ENCODE measurements at regions not wholly inside any gene's neighbourhood (a gene's known extent, or its start where the extent isn't known, plus 50 kb on each side); places are given as distances from the start of the nearest gene placed in this dataset.
"Not testable (repeated sequence)": the region's sequence is repeated elsewhere in the genome, so short reads cannot be mapped to it uniquely, and the experiment has no call there.

DNA sequence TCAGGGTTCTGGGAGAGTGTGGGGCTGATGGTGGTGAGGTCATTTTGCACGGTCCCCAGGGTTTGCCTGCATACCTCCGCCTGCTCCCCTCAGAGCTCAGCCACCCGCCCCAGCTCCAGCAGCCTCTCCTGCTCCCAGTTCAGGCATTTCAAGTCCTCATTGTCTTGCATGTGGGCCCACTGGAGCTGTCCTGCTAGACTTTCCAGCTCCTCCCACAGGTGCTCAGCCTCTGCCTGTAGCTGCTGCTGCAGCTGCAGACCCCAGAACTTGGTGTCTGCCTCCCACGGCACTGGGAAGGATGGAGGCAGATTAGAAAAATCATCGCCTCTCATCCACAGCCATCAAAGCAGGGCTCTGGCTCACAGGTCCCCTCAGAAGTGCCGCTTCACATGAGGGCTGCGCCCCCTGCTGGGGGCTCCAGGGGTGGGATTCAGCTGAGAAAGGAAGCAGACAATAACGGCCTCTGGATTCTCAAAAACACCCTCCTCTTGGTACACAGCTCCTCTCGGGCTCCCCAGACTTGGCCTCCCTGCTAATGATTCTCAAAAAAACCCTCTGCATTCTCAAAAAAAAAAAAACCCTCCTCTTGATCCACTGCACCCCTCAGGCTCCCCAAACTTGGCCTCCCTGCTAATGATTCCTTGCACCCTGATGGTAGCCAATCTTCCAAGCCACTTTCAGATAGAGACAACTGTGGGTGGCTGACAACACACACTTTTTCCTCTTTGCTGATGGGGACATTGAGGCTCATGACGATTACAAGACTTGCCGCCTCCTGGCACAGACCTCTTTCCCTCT is 89.3 kb upstream of the C2CD4B start:
- H3K27me3 ChIP-seq (ENCODE audit: insufficient read depth, low read depth, low read length), result no peaks in the 10 kb centered on the region
- H3K4me3 ChIP-seq (ENCODE audit: low read length), result no peak overlapping the region
- no peak overlapping the region for H3K9ac ChIP-seq (ENCODE audit: low read length)
- H3K36me3 ChIP-seq (ENCODE audit: insufficient read depth, low read length), result no peaks in the 10 kb centered on the region
- no peaks in the 10 kb centered on the region for H4K20me1 ChIP-seq (ENCODE audit: insufficient read depth)
- no peaks in the 10 kb centered on the region for H3F3A ChIP-seq (ENCODE audit: insufficient read depth, low read length, poor library complexity, severe bottlenecking)
- no peak overlapping the region for H3K4me2 ChIP-seq (ENCODE audit: low read length)
- no peak overlapping the region for H3K27ac ChIP-seq (ENCODE audit: low read length)
- no peaks in the 10 kb centered on the region for H3K9me3 ChIP-seq (ENCODE audit: low read length)
- H3K9me2 ChIP-seq (ENCODE audit: insufficient read depth, low read length), result no peaks in the 10 kb centered on the region
- no peaks in the 10 kb centered on the region for H3K79me2 ChIP-seq (replicated peaks; ENCODE audit: insufficient read depth, low read length)
- H2AFZ ChIP-seq (ENCODE audit: low read depth, low read length), result no peak overlapping the region
- peak; percentile 28 for TF ChIP-seq RAD21 (conservative IDR thresholded peaks at IDR 0.05)
- no peak for TF ChIP-seq TAF1 (IDR thresholded peaks at IDR 0.05; ENCODE audit: low read depth)
- TF ChIP-seq MXI1 (conservative IDR thresholded peaks at IDR 0.05; ENCODE audit: poor library complexity, severe bottlenecking), result no peak
- TF ChIP-seq, protein P1, sequence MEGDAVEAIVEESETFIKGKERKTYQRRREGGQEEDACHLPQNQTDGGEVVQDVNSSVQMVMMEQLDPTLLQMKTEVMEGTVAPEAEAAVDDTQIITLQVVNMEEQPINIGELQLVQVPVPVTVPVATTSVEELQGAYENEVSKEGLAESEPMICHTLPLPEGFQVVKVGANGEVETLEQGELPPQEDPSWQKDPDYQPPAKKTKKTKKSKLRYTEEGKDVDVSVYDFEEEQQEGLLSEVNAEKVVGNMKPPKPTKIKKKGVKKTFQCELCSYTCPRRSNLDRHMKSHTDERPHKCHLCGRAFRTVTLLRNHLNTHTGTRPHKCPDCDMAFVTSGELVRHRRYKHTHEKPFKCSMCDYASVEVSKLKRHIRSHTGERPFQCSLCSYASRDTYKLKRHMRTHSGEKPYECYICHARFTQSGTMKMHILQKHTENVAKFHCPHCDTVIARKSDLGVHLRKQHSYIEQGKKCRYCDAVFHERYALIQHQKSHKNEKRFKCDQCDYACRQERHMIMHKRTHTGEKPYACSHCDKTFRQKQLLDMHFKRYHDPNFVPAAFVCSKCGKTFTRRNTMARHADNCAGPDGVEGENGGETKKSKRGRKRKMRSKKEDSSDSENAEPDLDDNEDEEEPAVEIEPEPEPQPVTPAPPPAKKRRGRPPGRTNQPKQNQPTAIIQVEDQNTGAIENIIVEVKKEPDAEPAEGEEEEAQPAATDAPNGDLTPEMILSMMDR (IDR thresholded peaks at IDR 0.05; ENCODE audit: poor library complexity, severe bottlenecking), result peak; percentile 41
- TF ChIP-seq EZH2 (IDR thresholded peaks at IDR 0.05; ENCODE audit: borderline replicate concordance, insufficient read depth, low read length, poor library complexity, severe bottlenecking), result no peak
- peak; percentile 25 for TF ChIP-seq SMC3 (conservative IDR thresholded peaks at IDR 0.05; ENCODE audit: poor library complexity)
- no peak for TF ChIP-seq EP300 (conservative IDR thresholded peaks at IDR 0.05; ENCODE audit: poor library complexity, severe bottlenecking)
- no peak for TF ChIP-seq POLR2AphosphoS5 (IDR thresholded peaks at IDR 0.05)

DNA sequence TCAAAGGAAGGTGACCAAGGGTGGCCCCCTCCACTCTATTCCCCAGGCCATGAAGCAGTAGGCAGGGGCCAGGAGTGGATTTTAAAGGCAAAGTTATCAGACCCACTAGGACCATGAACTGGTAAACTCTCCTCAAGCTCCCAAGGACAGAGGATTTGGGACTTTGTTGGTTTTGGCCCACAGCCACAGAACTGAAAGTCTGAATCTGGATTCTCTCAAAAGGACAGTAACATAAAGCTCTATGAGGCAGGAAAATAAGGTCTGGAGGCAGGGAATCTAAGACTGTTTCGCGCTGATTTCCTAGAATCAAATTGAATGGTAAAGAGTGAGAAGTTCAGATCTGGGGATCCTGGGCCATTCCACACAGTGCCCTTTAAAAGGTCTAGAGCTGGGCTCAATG is 91.3 kb upstream of the C2CD4B start:
- H3K27ac ChIP-seq (ENCODE audit: low read length); H4K20me1 ChIP-seq (ENCODE audit: insufficient read depth); H3K27me3 ChIP-seq (ENCODE audit: insufficient read depth, low read depth, low read length); H3K9ac ChIP-seq (ENCODE audit: low read length); H3K4me2 ChIP-seq (ENCODE audit: low read length); H3K79me2 ChIP-seq (replicated peaks; ENCODE audit: insufficient read depth, low read length); H3K9me3 ChIP-seq (ENCODE audit: low read length); H3F3A ChIP-seq (ENCODE audit: insufficient read depth, low read length, poor library complexity, severe bottlenecking); H3K4me3 ChIP-seq (ENCODE audit: low read length); H3K36me3 ChIP-seq (ENCODE audit: insufficient read depth, low read length); H2AFZ ChIP-seq (ENCODE audit: low read depth, low read length); H3K9me2 ChIP-seq (ENCODE audit: insufficient read depth, low read length): not testable (repeated sequence)

DNA sequence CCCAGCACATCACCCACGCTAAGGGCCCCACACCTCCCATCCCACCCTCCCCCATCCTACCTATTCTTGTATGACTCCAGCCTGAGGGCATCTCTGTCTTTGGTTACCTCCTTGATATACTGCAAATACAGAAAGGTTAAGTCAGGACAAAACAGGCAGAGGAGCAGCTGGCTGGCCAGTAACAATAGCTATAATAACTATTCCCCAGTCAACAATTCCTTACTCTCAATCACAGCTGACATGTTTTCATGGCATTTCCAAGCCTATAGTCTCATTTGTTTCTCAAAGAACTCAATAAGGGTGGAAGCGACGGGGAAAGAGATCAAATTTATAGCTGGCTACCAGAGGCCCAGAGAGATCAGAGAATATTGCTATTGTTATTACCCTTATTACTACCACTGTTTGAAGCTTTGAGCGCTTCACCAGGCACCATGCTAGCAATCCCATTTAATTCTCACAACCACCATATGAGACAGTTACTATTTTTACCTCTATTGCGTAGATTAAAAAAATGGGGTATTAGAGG is 93.0 kb upstream of the C2CD4B start:
- Histone ChIP-seq H3K9me3 (ENCODE audit: low read length) (peaks cover 4% of the 10 kb centered on the region), H3K4me3 (ENCODE audit: low read length) (no peak overlapping the region), H3K9me2 (ENCODE audit: insufficient read depth, low read length) (no peaks in the 10 kb centered on the region), H3F3A (ENCODE audit: insufficient read depth, low read length, poor library complexity, severe bottlenecking) (no peaks in the 10 kb centered on the region), H3K27me3 (ENCODE audit: insufficient read depth, low read depth, low read length) (no peaks in the 10 kb centered on the region), H2AFZ (ENCODE audit: low read depth, low read length) (no peak overlapping the region), H3K4me2 (ENCODE audit: low read length) (no peak overlapping the region), H3K27ac (ENCODE audit: low read length) (no peak overlapping the region), H3K36me3 (ENCODE audit: insufficient read depth, low read length) (no peaks in the 10 kb centered on the region), H3K9ac (ENCODE audit: low read length) (no peak overlapping the region), H3K79me2 (replicated peaks; ENCODE audit: insufficient read depth, low read length) (no peaks in the 10 kb centered on the region), H4K20me1 (ENCODE audit: insufficient read depth) (no peaks in the 10 kb centered on the region)
- TF ChIP-seq TAF1 (IDR thresholded peaks at IDR 0.05; ENCODE audit: low read depth), result no peak
- no peak for TF ChIP-seq MXI1 (conservative IDR thresholded peaks at IDR 0.05; ENCODE audit: poor library complexity, severe bottlenecking)
- TF ChIP-seq EZH2 (IDR thresholded peaks at IDR 0.05; ENCODE audit: borderline replicate concordance, insufficient read depth, low read length, poor library complexity, severe bottlenecking), result no peak
- no peak for TF ChIP-seq EP300 (conservative IDR thresholded peaks at IDR 0.05; ENCODE audit: poor library complexity, severe bottlenecking)
- no peak for TF ChIP-seq SMC3 (conservative IDR thresholded peaks at IDR 0.05; ENCODE audit: poor library complexity)
- no peak for TF ChIP-seq POLR2AphosphoS5 (IDR thresholded peaks at IDR 0.05)
- no peak for TF ChIP-seq RAD21 (conservative IDR thresholded peaks at IDR 0.05)
- TF ChIP-seq, protein P2, sequence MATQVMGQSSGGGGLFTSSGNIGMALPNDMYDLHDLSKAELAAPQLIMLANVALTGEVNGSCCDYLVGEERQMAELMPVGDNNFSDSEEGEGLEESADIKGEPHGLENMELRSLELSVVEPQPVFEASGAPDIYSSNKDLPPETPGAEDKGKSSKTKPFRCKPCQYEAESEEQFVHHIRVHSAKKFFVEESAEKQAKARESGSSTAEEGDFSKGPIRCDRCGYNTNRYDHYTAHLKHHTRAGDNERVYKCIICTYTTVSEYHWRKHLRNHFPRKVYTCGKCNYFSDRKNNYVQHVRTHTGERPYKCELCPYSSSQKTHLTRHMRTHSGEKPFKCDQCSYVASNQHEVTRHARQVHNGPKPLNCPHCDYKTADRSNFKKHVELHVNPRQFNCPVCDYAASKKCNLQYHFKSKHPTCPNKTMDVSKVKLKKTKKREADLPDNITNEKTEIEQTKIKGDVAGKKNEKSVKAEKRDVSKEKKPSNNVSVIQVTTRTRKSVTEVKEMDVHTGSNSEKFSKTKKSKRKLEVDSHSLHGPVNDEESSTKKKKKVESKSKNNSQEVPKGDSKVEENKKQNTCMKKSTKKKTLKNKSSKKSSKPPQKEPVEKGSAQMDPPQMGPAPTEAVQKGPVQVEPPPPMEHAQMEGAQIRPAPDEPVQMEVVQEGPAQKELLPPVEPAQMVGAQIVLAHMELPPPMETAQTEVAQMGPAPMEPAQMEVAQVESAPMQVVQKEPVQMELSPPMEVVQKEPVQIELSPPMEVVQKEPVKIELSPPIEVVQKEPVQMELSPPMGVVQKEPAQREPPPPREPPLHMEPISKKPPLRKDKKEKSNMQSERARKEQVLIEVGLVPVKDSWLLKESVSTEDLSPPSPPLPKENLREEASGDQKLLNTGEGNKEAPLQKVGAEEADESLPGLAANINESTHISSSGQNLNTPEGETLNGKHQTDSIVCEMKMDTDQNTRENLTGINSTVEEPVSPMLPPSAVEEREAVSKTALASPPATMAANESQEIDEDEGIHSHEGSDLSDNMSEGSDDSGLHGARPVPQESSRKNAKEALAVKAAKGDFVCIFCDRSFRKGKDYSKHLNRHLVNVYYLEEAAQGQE (IDR thresholded peaks at IDR 0.05; ENCODE audit: borderline replicate concordance), result no peak
- TF ChIP-seq, protein P1 (IDR thresholded peaks at IDR 0.05; ENCODE audit: poor library complexity, severe bottlenecking), result no peak
